ENCODE measurements at regions not wholly inside any gene's neighbourhood (a gene's known extent, or its start where the extent isn't known, plus 50 kb on each side); places are given as distances from the start of the nearest gene placed in this dataset.

DNA sequence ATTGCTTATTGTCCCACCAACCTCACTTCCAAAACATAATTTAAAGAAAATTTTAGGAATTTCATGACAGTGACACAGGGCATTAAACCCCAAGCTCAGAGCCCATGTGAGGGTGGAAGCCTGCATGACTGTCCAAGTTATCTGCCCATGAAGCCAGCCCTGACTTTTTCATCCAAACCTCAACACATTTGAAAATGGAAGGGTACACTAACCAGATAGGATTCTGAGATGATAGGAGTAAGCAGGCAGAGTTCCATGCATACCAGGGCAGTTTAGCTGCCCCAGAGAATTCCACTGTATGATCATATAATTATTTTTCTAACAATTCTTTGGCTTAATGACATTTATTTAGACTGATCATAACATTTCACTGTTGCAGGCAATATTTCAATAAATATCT is 986.0 kb downstream of the TTLL7 start:
- no peak for DNase-seq

DNA sequence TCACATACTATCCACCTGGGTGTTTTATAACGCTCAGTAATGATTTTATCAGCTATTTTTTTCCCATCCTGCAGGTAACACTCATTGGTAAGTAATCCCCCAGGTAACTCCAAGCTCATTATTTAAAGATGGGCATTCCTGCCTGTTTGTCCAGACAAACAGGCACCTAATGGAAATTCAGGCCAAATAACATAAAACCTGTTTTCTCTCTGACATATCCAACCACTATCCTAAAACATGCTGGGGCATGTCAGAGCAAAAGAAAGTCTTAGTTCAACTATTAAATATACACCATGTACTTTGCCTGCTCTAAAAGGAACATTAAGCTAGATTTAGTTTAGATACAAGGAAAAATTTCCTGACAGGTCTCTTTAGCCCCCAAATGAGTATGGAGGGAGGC is 987.7 kb downstream of the TTLL7 start:
- no peak for DNase-seq

DNA sequence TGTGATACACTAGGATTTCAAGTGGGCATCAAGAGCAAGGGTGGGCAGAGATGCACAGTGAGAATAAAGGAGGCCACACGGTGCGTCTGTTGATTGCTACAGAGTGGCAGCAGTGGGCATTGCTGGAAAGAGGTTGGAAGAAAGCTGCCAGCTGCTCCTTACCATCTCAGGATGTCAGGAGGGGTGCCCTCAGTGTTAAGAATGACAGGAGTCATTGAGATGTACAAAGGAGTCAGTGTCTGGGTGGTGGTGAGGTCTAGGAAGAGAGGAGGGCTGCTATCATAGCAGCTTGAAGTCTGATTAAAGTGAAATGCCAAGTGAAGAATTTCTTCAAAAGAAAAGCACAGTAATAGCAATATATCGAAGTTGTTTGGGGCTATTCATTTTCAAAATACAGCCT is 992.7 kb downstream of the TTLL7 start:
- DNase-seq = no peak

- DNase-seq = no peak
These were observed 998.6 kb downstream of the TTLL7 start for GRCh38 chr1:83000286-83000685.

DNA sequence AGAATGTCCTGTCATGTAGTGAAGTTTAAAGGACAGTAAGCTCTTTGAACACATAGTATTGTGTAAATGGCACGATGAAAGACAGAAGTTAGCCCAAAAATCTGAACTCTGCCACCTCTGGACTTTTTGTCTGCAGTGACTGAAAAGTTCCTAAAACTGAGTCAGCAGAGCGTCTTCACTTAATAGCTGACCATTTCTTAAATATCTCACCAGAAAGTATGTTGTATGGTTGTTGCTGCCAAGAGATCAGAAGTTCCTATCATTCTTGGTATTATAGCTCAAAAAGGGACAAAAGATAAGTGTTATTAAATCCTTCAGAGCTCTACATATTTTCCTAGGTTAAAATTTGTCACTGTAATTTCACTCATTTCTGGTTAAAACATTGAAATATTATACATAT is 1003.0 kb downstream of the TTLL7 start:
- no peak for DNase-seq

- DNase-seq = no peak
These were observed 1004.2 kb downstream of the TTLL7 start for GRCh38 chr1:82994616-82995263.

- no peak for DNase-seq
These were observed 1007.4 kb downstream of the TTLL7 start for GRCh38 chr1:82991569-82991968.

DNA sequence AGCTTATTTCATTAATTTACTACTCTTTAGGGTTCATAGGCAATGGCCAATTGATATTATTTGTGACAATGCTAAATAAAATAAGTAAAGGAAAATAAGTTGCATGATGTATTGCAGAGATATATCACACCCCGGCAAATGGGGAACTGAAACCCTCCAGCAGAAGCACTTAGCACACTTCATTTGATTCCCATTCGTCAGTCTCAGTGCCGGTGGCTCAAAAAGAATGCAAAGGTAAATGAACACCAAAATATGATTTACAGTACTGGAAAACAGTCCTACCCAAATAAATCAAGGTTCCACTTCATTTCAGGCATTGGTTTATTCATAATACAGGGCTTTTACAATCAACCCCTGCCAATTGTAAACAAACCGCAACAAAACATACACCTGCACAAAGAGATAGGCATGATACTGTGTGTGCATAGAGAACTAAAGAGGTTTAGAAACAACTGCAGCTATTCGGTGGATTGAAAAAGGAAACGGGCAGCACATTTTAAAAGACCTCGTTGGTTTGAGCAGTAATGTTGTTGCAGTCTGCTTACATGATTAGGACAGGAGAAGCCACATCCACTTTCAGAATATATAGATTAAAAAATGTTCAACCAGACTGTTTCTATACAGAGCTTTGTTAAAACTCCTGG is 1019.2 kb downstream of the TTLL7 start:
- no peak for DNase-seq

- no peak for DNase-seq
These were observed 1020.2 kb downstream of the TTLL7 start for GRCh38 chr1:82978461-82979324.

DNA sequence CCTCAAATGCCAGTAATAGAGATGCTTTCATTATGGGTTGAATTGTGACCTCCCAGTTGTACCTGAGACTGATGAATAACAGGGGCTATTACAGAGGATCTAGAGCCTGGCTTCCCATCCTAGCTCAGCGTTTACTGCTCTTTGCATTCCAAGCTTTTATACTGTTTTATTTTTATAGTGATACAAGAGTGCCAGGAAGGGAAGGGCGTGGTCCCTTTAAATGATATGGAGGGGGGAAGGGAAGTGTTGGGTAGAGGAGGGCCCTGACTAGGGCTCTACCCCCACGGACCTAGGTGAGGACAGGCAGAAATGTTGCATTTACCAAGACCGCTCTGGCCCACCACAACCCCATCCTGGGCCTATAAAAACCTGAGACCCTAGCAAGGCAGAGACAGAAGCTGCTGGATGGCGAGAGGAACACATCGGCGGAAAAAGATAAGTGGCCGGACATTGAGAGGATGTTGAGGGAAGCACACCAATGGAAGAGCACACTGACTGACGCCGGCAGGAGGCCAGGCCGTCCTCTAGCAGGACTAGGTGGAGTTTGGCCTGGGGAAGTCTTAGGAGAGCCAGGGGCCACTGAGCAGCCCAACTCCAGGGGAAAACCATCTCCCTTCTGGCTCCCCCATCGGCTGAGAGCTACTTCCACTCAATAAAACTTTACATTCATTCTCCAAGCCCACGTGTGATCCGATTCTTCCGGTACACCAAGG is 1025.9 kb downstream of the TTLL7 start:
- no peak for DNase-seq

DNA sequence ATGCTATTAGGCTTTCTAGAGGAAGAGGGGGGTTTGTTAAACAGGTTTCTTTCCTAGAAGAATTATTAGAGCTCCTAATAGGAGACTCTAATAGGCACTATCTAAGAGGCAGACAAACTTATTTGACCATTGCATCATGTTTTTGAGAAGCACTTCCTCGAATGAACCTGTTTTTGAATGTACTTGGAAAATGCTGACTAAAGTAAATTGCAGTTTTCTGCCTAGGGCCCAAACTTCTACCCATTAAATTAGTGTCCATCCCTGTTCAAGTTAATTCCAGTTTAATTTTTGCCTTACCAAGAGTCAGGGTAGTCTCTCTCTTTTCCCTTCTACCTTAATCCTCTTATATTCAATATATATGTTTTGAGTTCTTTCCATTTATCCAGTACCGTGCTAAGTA is 1029.6 kb downstream of the TTLL7 start:
- DNase-seq = no peak

DNA sequence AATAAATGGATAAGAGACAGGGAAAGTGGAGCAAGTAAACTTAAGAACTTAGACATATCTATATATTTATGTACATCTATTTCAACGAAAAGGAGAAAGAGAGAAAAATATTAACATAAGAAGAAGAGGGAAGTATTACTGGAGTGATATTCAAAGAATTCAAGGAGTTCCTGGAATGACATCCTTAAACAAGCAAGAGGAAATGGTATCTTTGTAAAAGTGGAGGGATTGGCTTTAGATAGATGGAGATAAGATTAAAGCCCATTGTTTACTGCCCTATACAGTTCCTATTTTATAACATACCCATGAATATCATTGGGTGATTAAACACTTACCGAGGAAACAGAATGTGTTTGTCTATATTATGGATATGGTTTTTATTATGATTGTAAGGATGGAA is 1036.3 kb downstream of the TTLL7 start:
- no peak for DNase-seq

- no peak for DNase-seq
These were observed 1048.2 kb downstream of the TTLL7 start for GRCh38 chr1:82950606-82951200.

DNA sequence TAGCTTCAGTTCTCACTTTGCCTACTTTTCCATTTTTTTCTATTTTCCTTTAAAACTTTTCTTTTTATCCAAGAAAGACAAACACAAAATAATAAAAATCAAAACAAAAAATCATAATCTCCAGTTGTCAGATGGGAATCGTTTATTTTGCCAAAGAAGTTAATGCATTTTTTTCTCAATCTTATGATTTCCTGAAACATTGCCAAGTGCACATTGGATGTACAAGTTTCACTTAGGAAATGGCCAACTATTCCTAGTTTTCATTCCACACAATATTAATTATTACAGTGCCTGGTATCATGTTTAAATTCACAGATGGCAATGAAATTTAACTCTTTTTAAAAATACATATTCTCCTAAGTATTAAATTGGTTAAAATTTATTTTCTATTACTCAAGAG is 1050.5 kb downstream of the TTLL7 start:
- DNase-seq = no peak

DNA sequence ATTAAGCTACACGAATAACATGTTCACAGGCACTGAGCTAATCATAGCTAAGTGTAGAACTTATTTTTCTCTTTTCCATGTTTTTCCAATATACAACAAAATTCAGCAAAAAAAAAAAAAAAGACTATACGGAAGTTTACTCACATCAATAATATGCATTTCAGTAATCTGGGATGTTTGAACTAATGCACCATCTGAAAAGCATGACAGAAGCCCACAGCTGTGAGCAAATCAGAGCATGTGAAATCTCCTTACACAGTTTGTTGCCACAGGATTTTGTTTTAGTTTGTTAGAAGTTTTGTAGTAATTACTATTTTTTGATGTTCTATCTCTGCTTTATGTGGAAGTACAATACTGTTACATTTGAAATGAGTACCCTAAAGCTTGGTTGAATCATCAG is 1051.7 kb downstream of the TTLL7 start:
- no peak for DNase-seq

GRCh38 chr1:82946096-82946605 is 1052.8 kb downstream of the TTLL7 start:
- no peak for DNase-seq

- no peak for DNase-seq
These were observed 1054.1 kb downstream of the TTLL7 start for GRCh38 chr1:82944822-82945221.

DNA sequence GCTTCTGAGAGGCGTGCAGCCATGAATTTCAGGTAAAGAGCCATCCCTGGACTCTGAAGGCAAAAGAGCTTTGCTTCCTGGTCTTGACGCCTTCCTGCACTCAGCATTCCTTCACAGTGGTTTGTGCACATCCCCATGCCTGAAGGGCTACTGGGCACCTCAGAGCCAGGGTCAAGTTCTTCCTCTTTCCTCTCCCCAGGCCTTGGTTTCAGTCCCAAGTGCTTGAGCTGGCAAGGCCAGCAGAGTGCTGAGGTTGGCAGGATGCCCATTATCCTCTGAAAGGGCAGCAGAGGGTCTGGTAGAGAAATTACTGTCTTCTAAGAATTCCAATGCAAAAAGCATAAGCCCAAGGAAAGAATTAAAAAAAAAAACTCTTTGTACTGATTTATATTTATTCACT is 1064.9 kb downstream of the TTLL7 start:
- no peak for DNase-seq

DNA sequence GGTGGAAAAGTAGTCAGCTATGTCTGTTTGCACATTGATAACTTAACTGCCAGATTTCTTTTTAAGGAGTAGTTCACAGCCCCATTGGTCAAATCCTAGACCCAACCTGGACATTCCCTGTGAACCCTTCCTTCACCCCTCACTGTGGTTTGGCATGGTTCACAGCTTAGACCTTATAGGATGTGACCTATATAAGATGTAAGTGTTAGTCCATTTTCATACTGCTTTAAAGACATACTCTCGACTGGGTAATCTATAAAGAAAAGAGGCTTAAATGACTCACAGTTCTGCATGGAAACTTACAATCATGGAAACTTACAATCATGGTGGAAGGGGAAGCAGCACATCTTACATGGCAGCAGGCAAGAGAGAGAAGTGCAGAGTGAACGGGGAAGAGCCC is 1066.2 kb downstream of the TTLL7 start:
- DNase-seq = no peak

- no peak for DNase-seq
These were observed 1066.7 kb downstream of the TTLL7 start for GRCh38 chr1:82932207-82932606.

DNA sequence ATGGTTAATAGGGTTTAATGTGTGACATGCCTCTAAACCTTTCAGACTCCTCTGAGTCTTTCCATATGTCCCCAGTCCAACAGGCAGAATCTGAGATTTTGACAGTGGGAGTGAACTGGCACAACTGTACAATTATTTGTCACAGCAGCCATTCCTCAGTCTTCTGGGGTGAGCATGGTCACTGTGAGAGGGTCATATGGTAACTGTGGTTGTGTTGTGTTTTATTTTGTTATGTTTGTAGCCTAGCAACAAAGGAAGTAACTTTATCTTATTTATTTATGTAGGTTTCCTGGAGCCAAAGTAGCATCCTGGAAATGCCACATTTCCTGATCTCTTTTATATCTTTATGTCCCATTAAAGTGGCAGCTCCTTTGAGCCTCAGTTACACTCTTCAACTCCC is 1067.9 kb downstream of the TTLL7 start:
- DNase-seq = no peak

DNA sequence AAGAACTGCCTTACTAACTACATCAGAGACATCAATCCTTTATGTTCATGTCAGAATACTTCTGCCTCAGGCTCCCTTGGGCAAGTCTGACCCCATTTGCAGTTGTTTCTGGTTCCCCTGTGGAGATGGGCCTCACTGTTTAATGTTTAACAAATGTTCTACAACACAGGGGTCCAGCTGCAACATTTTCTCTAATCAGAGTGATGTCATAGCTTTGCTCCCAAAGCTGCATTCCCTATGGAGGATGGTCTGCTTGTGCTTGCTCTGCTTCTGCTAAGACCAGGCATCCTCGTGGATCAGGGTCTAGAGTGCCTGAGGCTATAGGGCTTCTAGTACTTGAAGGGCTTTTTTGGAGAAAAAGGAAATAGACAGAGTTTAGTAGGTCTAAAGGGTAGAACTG is 1071.2 kb downstream of the TTLL7 start:
- DNase-seq = no peak

DNA sequence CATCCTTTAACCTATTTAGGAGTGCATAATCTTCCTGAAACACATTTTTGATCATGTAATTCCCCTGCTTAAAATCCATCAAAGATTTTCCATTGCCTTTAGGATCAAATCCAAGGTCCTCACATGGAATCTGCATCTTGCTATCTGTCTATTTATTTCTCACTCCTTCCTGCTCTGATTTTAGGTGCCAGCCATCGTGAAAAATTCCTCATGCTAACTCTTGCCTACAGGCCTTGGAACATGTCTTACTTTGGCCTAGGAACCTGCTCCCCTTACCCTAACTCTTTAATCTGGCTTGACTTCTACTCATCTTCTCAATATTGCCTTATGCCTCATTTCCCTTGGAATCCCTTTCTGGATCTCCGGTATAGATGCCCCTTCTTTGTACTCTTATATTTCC is 1074.3 kb downstream of the TTLL7 start:
- no peak for DNase-seq

Data from DMS 273 treated with DMSO at 0.1 percent for 48 hours (cell line).